ENCODE measurements at regions not wholly inside any gene's neighbourhood (a gene's known extent, or its start where the extent isn't known, plus 50 kb on each side); places are given as distances from the start of the nearest gene placed in this dataset.

DNA sequence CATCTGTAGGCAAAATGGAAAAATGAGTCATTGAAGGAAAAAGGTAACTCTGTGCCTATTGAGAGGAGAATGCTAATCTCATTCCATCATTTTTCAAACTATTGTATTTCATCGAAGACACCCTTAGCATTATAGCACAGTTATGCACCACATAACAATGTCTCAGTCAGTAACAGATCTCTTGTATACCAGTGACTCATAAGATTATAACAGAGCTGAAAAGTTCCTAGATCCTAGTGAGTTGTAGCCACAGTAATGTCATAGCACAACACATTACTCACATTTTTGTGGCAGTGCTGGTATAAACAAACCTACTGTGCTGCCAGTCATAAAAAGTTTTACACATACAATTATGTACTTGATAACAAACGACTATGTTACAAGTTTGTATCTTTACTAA is 1077.6 kb downstream of the DIAPH3 start (continued):
- TF ChIP-seq, protein P1, sequence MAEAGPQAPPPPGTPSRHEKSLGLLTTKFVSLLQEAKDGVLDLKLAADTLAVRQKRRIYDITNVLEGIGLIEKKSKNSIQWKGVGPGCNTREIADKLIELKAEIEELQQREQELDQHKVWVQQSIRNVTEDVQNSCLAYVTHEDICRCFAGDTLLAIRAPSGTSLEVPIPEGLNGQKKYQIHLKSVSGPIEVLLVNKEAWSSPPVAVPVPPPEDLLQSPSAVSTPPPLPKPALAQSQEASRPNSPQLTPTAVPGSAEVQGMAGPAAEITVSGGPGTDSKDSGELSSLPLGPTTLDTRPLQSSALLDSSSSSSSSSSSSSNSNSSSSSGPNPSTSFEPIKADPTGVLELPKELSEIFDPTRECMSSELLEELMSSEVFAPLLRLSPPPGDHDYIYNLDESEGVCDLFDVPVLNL (IDR thresholded peaks at IDR 0.05; ENCODE audit: low read depth, low read length): no peak

DNA sequence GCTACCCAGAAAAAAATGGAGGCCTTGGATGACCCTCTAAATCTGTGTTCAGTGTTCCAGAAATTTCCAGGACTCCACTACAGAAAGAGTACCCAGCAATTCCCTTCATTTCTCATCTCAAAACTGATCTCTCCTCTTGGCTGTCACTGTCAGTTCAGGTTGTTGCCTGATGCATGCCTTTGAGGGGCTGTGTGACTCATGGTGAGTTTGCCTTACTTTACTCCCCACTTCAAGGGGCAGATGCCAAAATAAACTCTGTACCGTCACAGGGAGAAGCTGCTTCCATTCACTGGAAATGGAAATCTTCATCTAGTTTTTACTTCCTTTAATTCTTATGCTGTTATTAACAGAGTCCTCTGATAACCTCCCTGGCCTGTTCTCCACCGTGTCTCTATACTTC is 1075.0 kb downstream of the DIAPH3 start:
- FAIRE-seq (no peak), DNase-seq (ENCODE audit: low read depth, low spot score) (no peak), ATAC-seq (no peak)
- ChIA-PET SMC1A (ENCODE audit: uncharacterized antibody, unreplicated experiment) (no interaction called here), CTCF (no interaction called here), RAD21 (ENCODE audit: unreplicated experiment) (no interaction called here), POLR2A (no interaction called here)
- Histone ChIP-seq H3K4me1 (ENCODE audit: control insufficient read depth, insufficient read depth, low read length) (no peaks in the 10 kb centered on the region), H3K79me2 (ENCODE audit: control insufficient read depth, insufficient read depth, low read length) (no peaks in the 10 kb centered on the region), H3K36me3 (ENCODE audit: control insufficient read depth in 2 of 2, insufficient read depth in 2 of 2, low read length in 1 of 2) (no peaks in the 10 kb centered on the region), H3K4me3 (no peak overlapping the region), H3K4me2 (ENCODE audit: control insufficient read depth, insufficient read depth) (no peak overlapping the region), H3K9me3 (replicated peaks; ENCODE audit: control insufficient read depth, insufficient read depth, low read length) (no peaks in the 10 kb centered on the region), H2AFZ (ENCODE audit: control insufficient read depth, low read depth, low read length) (no peak overlapping the region), H3K9ac (ENCODE audit: control insufficient read depth, insufficient read depth, low read length) (no peak overlapping the region), H4K20me1 (ENCODE audit: control insufficient read depth, insufficient read depth) (no peaks in the 10 kb centered on the region), H3K27ac (ENCODE audit: control insufficient read depth, insufficient read depth) (no peak overlapping the region), H3K27me3 (replicated peaks in 1 of 2; ENCODE audit: control insufficient read depth in 2 of 2, insufficient read depth in 2 of 2, low read length in 1 of 2) (no peaks in the 10 kb centered on the region)
- BruUV-seq (replicated peaks): no TSS peak
- in situ Hi-C loops (cut with MboI) (no loop called here), intact Hi-C loops (cut with micrococcal nuclease; ENCODE audit: unreplicated experiment) (no loop called here)
- WGBS (ENCODE audit: insufficient coverage, insufficient replicate concordance, low lambda C conversion rate, missing lambda C conversion rate): 38% methylated on average over 2 of the region's 2 CpGs
- TF ChIP-seq RUNX3 (IDR thresholded peaks at IDR 0.05; ENCODE audit: low read length): no peak
- TF ChIP-seq, protein P2, sequence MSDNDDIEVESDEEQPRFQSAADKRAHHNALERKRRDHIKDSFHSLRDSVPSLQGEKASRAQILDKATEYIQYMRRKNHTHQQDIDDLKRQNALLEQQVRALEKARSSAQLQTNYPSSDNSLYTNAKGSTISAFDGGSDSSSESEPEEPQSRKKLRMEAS (IDR thresholded peaks at IDR 0.05; ENCODE audit: low read depth, low read length): no peak
- TF ChIP-seq SMARCA5 (IDR thresholded peaks at IDR 0.05): no peak
- TF ChIP-seq STAT1 (conservative IDR thresholded peaks at IDR 0.05): no peak
- TF ChIP-seq PAX5 (IDR thresholded peaks at IDR 0.05; ENCODE audit: borderline replicate concordance, low read depth, low read length): no peak
- TF ChIP-seq, protein P3, sequence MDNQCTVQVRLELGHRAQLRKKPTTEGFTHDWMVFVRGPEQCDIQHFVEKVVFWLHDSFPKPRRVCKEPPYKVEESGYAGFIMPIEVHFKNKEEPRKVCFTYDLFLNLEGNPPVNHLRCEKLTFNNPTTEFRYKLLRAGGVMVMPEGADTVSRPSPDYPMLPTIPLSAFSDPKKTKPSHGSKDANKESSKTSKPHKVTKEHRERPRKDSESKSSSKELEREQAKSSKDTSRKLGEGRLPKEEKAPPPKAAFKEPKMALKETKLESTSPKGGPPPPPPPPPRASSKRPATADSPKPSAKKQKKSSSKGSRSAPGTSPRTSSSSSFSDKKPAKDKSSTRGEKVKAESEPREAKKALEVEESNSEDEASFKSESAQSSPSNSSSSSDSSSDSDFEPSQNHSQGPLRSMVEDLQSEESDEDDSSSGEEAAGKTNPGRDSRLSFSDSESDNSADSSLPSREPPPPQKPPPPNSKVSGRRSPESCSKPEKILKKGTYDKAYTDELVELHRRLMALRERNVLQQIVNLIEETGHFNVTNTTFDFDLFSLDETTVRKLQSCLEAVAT (IDR thresholded peaks at IDR 0.05): no peak
- no peak for TF ChIP-seq MEF2B (IDR thresholded peaks at IDR 0.05; ENCODE audit: partially characterized antibody, poor library complexity, severe bottlenecking)
- no peak for TF ChIP-seq CREB1 (IDR thresholded peaks at IDR 0.05; ENCODE audit: low read depth)
- no peak for TF ChIP-seq YBX1 (IDR thresholded peaks at IDR 0.05)
- TF ChIP-seq TCF7 (IDR thresholded peaks at IDR 0.05; ENCODE audit: borderline replicate concordance): no peak
- no peak for TF ChIP-seq KDM1A (IDR thresholded peaks at IDR 0.05; ENCODE audit: borderline replicate concordance)
- no peak for TF ChIP-seq NFYB (IDR thresholded peaks at IDR 0.05; ENCODE audit: insufficient read depth, low read depth, low read length)
- TF ChIP-seq, protein P4, sequence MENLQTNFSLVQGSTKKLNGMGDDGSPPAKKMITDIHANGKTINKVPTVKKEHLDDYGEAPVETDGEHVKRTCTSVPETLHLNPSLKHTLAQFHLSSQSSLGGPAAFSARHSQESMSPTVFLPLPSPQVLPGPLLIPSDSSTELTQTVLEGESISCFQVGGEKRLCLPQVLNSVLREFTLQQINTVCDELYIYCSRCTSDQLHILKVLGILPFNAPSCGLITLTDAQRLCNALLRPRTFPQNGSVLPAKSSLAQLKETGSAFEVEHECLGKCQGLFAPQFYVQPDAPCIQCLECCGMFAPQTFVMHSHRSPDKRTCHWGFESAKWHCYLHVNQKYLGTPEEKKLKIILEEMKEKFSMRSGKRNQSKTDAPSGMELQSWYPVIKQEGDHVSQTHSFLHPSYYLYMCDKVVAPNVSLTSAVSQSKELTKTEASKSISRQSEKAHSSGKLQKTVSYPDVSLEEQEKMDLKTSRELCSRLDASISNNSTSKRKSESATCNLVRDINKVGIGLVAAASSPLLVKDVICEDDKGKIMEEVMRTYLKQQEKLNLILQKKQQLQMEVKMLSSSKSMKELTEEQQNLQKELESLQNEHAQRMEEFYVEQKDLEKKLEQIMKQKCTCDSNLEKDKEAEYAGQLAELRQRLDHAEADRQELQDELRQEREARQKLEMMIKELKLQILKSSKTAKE (IDR thresholded peaks at IDR 0.05; ENCODE audit: low read depth, poor library complexity, severe bottlenecking): no peak
- no peak for TF ChIP-seq SUPT20H (IDR thresholded peaks at IDR 0.05; ENCODE audit: borderline replicate concordance, control insufficient read depth, low read depth, low read length)
- no peak for TF ChIP-seq RB1 (IDR thresholded peaks at IDR 0.05; ENCODE audit: borderline replicate concordance)
